ENCODE measurements at regions not wholly inside any gene's neighbourhood (a gene's known extent, or its start where the extent isn't known, plus 50 kb on each side); places are given as distances from the start of the nearest gene placed in this dataset.

- Histone ChIP-seq H4K20me1 (ENCODE audit: insufficient read depth) (no peaks in the 10 kb centered on the region), H3K4me1 (ENCODE audit: control insufficient read depth in 1 of 2, insufficient read depth in 2 of 2, low read depth in 1 of 2, low read length in 1 of 2) (no peaks in the 10 kb centered on the region), H3K79me2 (ENCODE audit: insufficient read depth) (no peaks in the 10 kb centered on the region), H3K27me3 (ENCODE audit: insufficient read depth) (no peaks in the 10 kb centered on the region), H3K27ac (ENCODE audit: low read depth in 2 of 2, low read length in 1 of 2) (no peak overlapping the region), H3F3A (replicated peaks; ENCODE audit: insufficient read depth) (no peaks in the 10 kb centered on the region), H3K36me3 (replicated peaks in 1 of 2; ENCODE audit: control insufficient read depth in 1 of 2, insufficient read depth in 2 of 2, low read length in 1 of 2) (no peaks in the 10 kb centered on the region), H3K9ac (no peak overlapping the region), H3K9me2 (no peaks in the 10 kb centered on the region), H3K4me3 (ENCODE audit: low read depth in 2 of 2, low read length in 1 of 2) (no peak overlapping the region), H2AFZ (ENCODE audit: low read depth) (no peak overlapping the region), H3K4me2 (no peak overlapping the region), H3K9me3 (no peaks in the 10 kb centered on the region)
- no peak for TF ChIP-seq TAF1 (IDR thresholded peaks at IDR 0.05; ENCODE audit: borderline replicate concordance, low read depth, low read length)
- no peak for TF ChIP-seq SMC3 (IDR thresholded peaks at IDR 0.05; ENCODE audit: low read depth, low read length)
- TF ChIP-seq GATA2 (CRISPR knock-in tag; IDR thresholded peaks at IDR 0.05): no peak
- TF ChIP-seq RFX5 (IDR thresholded peaks at IDR 0.05; ENCODE audit: low read length): no peak
- TF ChIP-seq FOXJ3 (CRISPR knock-in tag; IDR thresholded peaks at IDR 0.05): no peak
- TF ChIP-seq, protein P1, sequence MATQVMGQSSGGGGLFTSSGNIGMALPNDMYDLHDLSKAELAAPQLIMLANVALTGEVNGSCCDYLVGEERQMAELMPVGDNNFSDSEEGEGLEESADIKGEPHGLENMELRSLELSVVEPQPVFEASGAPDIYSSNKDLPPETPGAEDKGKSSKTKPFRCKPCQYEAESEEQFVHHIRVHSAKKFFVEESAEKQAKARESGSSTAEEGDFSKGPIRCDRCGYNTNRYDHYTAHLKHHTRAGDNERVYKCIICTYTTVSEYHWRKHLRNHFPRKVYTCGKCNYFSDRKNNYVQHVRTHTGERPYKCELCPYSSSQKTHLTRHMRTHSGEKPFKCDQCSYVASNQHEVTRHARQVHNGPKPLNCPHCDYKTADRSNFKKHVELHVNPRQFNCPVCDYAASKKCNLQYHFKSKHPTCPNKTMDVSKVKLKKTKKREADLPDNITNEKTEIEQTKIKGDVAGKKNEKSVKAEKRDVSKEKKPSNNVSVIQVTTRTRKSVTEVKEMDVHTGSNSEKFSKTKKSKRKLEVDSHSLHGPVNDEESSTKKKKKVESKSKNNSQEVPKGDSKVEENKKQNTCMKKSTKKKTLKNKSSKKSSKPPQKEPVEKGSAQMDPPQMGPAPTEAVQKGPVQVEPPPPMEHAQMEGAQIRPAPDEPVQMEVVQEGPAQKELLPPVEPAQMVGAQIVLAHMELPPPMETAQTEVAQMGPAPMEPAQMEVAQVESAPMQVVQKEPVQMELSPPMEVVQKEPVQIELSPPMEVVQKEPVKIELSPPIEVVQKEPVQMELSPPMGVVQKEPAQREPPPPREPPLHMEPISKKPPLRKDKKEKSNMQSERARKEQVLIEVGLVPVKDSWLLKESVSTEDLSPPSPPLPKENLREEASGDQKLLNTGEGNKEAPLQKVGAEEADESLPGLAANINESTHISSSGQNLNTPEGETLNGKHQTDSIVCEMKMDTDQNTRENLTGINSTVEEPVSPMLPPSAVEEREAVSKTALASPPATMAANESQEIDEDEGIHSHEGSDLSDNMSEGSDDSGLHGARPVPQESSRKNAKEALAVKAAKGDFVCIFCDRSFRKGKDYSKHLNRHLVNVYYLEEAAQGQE (IDR thresholded peaks at IDR 0.05; ENCODE audit: low read depth, low read length): no peak
- TF ChIP-seq FOSL2 (IDR thresholded peaks at IDR 0.05; ENCODE audit: borderline replicate concordance, low read depth): no peak
- no peak for TF ChIP-seq MAX (IDR thresholded peaks at IDR 0.05; ENCODE audit: low read depth)
- no peak for TF ChIP-seq NFIC (IDR thresholded peaks at IDR 0.05; ENCODE audit: borderline replicate concordance)
- TF ChIP-seq TEAD4 (IDR thresholded peaks at IDR 0.05; ENCODE audit: borderline replicate concordance, insufficient read depth): no peak
- no peak for TF ChIP-seq ELF1 (IDR thresholded peaks at IDR 0.05)
- no peak for TF ChIP-seq CHD2 (IDR thresholded peaks at IDR 0.05; ENCODE audit: low read length, partially characterized antibody)
- no peak for TF ChIP-seq YY1 (IDR thresholded peaks at IDR 0.05; ENCODE audit: low read depth)
- TF ChIP-seq USF1 (IDR thresholded peaks at IDR 0.05; ENCODE audit: borderline replicate concordance, low read depth): no peak
- TF ChIP-seq FOXM1 (IDR thresholded peaks at IDR 0.05; ENCODE audit: low read depth): no peak
- no peak for TF ChIP-seq SIN3A (IDR thresholded peaks at IDR 0.05; ENCODE audit: borderline replicate concordance, low read depth, low read length)
- POLR2A ChIA-PET: no interaction called here
- CTCF ChIA-PET: no interaction called here
- WGBS (ENCODE audit: low lambda C conversion rate): 36% methylated on average over 3 of the region's 3 CpGs
- no peak for DNase-seq
Measured at GRCh38 chr6:103119056-103119455, 1725.5 kb downstream of the GRIK2 start.
